ENCODE measurements at regions not wholly inside any gene's neighbourhood (a gene's known extent, or its start where the extent isn't known, plus 50 kb on each side); places are given as distances from the start of the nearest gene placed in this dataset.

DNA sequence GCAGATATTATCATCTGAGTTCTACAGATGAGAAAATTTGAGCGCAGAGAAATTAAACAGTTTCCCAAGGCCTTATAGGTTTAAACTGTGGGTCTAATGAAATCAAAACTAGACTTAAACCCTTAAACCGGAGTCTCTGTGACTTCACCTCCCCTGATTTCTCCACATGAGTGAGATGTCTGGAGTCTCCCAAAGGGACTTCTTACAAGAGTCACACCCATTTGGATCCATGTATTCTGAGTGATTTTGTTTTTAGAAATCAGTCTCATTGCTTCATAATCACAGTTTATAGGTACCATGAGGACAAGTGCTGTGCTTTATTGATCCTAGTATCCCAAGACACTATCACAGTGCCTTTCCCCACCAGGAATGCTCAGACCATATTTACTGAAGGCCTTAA is 206.0 kb upstream of the JUN start:
- Histone ChIP-seq H4K20me1 (replicated peaks; ENCODE audit: control insufficient read depth, insufficient read depth, low read length) (no peaks in the 10 kb centered on the region), H3K4me1 (replicated peaks in 1 of 2; ENCODE audit: control insufficient read depth in 2 of 2, insufficient read depth in 2 of 2, low read length in 2 of 2) (no peaks in the 10 kb centered on the region), H3K9me1 (ENCODE audit: control insufficient read depth, insufficient read depth, low read length) (no peaks in the 10 kb centered on the region), H3K9ac (ENCODE audit: insufficient read depth in 1 of 2, low read depth in 2 of 2, low read length in 2 of 2) (no peak overlapping the region), H3K4me2 (ENCODE audit: insufficient read depth, low read length) (no peak overlapping the region), H3K36me3 (ENCODE audit: control insufficient read depth, insufficient read depth, low read length) (no peaks in the 10 kb centered on the region), H3K4me3 (no peak overlapping the region), H3K27me3 (ENCODE audit: control insufficient read depth in 2 of 2, insufficient read depth in 2 of 2, low read length in 2 of 2) (peaks cover 0 to 2% of the 10 kb centered on the region in 2 experiments; a peak in 1 of 5 replicates), H3K79me2 (ENCODE audit: control insufficient read depth, insufficient read depth, low read length) (no peaks in the 10 kb centered on the region), H2AFZ (ENCODE audit: low read depth, low read length) (no peak overlapping the region), H3K9me3 (replicated peaks; ENCODE audit: control insufficient read depth, insufficient read depth, low read depth, low read length) (no peaks in the 10 kb centered on the region), H3K27ac (ENCODE audit: extremely low read depth, low read depth, low read length) (no peak overlapping the region)
- CTCF ChIA-PET (ENCODE audit: low intra/inter-chr PET ratio): no interaction called here
- in situ Hi-C loops (cut with MboI): no loop called here
- POLR2A ChIA-PET: interaction anchor here (2.1 kb wide), 1 partner anchor 10 kb away, joined by 5 read pairs; no protein-coding TSS in a partner anchor
- no peak for TF ChIP-seq JUNB (CRISPR knock-in tag; conservative IDR thresholded peaks at IDR 0.05)
- TF ChIP-seq, protein P1, sequence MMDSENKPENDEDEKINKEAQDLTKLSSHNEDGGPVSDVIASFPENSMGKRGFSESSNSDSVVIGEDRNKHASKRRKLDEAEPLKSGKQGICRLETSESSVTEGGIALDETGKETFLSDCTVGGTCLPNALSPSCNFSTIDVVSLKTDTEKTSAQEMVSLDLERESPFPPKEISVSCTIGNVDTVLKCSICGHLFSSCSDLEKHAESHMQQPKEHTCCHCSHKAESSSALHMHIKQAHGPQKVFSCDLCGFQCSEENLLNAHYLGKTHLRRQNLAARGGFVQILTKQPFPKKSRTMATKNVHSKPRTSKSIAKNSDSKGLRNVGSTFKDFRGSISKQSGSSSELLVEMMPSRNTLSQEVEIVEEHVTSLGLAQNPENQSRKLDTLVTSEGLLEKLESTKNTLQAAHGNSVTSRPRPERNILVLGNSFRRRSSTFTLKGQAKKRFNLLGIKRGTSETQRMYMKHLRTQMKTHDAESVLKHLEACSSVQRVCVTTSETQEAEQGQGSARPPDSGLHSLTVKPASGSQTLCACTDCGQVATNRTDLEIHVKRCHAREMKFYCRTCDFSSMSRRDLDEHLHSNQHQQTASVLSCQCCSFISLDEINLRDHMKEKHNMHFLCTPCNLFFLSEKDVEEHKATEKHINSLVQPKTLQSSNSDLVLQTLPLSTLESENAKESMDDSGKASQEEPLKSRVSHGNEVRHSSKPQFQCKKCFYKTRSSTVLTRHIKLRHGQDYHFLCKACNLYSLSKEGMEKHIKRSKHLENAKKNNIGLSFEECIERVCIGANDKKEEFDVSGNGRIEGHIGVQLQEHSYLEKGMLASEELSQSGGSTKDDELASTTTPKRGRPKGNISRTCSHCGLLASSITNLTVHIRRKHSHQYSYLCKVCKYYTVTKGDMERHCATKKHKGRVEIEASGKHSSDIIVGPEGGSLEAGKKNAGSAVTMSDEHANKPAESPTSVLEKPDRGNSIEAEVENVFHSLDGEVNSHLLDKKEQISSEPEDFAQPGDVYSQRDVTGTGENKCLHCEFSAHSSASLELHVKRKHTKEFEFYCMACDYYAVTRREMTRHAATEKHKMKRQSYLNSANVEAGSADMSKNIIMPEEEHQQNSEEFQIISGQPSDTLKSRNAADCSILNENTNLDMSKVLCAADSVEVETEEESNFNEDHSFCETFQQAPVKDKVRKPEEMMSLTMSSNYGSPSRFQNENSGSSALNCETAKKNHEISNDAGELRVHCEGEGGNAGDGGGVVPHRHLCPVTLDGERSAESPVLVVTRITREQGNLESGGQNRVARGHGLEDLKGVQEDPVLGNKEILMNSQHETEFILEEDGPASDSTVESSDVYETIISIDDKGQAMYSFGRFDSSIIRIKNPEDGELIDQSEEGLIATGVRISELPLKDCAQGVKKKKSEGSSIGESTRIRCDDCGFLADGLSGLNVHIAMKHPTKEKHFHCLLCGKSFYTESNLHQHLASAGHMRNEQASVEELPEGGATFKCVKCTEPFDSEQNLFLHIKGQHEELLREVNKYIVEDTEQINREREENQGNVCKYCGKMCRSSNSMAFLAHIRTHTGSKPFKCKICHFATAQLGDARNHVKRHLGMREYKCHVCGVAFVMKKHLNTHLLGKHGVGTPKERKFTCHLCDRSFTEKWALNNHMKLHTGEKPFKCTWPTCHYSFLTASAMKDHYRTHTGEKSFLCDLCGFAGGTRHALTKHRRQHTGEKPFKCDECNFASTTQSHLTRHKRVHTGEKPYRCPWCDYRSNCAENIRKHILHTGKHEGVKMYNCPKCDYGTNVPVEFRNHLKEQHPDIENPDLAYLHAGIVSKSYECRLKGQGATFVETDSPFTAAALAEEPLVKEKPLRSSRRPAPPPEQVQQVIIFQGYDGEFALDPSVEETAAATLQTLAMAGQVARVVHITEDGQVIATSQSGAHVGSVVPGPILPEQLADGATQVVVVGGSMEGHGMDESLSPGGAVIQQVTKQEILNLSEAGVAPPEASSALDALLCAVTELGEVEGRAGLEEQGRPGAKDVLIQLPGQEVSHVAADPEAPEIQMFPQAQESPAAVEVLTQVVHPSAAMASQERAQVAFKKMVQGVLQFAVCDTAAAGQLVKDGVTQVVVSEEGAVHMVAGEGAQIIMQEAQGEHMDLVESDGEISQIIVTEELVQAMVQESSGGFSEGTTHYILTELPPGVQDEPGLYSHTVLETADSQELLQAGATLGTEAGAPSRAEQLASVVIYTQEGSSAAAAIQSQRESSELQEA (IDR thresholded peaks at IDR 0.05; ENCODE audit: low read depth): no peak
- TF ChIP-seq OTX1 (CRISPR knock-in tag; IDR thresholded peaks at IDR 0.05): no peak
- no peak for TF ChIP-seq CBFA2T2 (conservative IDR thresholded peaks at IDR 0.05)
- DNase-seq (ENCODE audit: extremely low read depth in 1 of 4, low spot score in 3 of 4) (no peak), FAIRE-seq (no peak), ATAC-seq (no peak)
- BruUV-seq (replicated peaks): no TSS peak
- WGBS (ENCODE audit: insufficient coverage, low coverage, missing lambda C conversion rate): 40% methylated on average over 2 of the region's 2 CpGs
- intact Hi-C loops (cut with micrococcal nuclease): no loop called here
